HG02885 (cell line): ENCODE measurements at regions not wholly inside any gene's neighbourhood (a gene's known extent, or its start where the extent isn't known, plus 50 kb on each side); places are given as distances from the start of the nearest gene placed in this dataset.

Experiments used
- ATAC-seq: cut with Tn5 transposase; IDR thresholded peaks from one replicate; pipeline ENCODE4 v1.9.1; 2021; ENCODE audit warnings: mild to moderate bottlenecking; ENCODE audit not compliant: unreplicated experiment, poor library complexity

DNA sequence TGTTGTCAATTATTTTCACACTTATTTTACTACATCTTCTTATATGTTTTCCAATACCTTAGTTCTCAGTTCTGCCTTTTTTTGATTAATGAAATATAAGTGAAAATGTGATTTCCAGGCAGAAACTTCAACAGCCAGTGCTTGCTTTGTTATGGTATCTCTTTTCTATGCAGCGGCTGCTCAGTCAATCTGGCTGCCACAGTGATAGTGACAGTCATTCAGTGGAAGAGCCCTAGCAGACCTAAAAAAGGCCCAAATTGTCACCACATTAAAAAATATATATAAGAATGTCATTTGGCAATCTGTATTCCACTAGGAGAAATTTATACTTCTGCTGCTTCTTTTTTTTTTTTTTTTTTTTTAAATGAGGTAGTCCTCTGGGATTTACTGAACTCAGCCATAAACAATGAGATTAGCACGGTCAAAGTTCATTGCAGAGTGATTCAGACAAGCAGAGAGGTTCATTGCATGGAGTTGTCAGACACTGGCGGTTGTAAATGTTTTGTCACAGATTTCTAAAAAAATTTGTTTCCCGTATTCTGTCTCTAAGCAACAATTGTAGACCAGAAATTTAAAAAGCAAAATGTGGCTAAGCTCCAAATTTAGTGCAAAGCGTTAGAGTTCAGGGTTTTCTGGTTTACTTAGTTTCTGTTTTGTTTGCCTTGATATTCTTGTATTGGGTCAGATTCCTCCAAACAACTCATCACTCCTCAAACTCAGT, 94.7 kb upstream of the PRR20A start:
- ATAC-seq, result no peak

DNA sequence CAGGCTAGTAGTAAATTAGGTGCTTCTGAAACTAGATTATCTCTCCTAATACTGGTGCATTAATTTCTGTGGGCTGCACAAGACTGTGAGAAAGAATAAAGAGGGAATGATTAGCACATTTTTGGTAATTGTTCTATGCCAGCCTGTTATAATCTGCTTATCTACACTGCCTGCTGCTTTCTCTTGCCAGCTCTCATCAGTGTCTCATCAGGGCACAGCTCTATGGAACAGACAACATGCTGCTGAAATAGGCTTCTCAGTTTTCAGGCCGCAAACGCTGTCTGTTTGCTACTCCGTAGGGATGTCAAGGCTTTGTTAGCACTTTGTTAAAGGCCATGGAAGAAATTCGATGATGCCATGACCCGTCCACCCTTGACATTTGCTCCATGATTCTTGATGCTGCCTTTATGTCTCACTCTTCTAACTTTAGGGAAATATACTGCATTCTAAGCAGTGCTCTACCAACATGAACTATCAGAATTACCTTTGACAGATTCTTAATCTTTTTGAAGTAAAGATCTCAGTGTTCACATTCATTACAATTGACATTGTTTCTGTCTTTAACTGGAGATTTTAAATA, 84.0 kb upstream of the PRR20A start:
- ATAC-seq, result no peak

GRCh38 chr13:57063007-57063406, 77.7 kb upstream of the PRR20A start:
- no peak for ATAC-seq

- no peak for ATAC-seq
Observed at GRCh38 chr13:57073983-57074382, 66.7 kb upstream of the PRR20A start.

GRCh38 chr13:57075588-57075987, 65.1 kb upstream of the PRR20A start:
- no peak for ATAC-seq

DNA sequence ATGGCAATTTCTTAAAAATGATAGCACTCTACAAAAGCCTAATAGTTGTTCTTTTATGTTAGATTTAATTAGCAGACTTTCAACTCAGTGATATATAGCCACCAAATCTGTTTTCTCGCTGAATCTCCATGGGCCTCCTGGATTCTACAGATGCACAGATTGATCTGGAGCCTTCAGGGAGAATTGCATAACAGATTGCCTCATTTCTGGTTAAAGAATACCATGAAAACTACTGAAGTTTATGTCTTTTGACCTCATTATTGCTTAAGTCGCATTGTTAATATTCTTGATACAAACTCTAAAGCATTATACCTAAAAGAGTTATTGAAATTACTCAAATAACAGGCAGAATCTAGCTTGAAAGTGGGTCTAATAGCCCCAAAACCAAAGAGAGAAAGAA, 53.7 kb upstream of the PRR20A start:
- ATAC-seq, result no peak
